Hematopoietic multipotent progenitor cell treated with erythropoietin and hydrocortisone succinate and interleukin-3 and kit ligand, for 4 days (in vitro differentiated cells): ENCODE measurements at regions not wholly inside any gene's neighbourhood (a gene's known extent, or its start where the extent isn't known, plus 50 kb on each side); places are given as distances from the start of the nearest gene placed in this dataset.

Experiments used
- DNase-seq: peaks from one replicate; pipeline ENCODE4 v3.0.0-alpha.2; 2015

DNA sequence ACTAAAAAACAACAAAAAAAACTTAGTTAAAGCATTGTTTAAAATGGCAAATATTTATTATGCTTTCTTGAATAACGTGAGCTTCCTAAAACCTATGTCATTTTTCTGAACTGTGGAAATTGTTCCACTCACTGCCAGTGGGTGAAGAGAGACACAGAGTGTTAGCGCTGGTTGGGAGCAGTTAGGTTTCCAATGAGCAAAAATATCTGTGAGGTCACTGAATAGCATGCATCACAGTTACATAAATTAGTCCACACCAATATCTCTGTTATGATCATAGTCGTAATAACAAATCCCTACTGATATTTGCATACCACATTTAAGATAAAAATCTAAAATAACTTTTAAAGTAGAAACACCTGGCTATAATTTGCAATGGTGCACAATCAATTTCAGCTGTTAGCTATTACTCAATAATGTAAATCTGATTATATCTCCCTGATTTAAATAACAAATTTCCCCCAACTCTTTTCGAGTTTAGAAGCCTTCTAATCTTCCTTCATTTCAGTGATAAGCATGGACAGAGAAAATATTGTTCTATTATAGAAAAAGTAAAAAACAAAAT, 1094.0 kb upstream of the KLHL29 start:
- no peak for DNase-seq

DNA sequence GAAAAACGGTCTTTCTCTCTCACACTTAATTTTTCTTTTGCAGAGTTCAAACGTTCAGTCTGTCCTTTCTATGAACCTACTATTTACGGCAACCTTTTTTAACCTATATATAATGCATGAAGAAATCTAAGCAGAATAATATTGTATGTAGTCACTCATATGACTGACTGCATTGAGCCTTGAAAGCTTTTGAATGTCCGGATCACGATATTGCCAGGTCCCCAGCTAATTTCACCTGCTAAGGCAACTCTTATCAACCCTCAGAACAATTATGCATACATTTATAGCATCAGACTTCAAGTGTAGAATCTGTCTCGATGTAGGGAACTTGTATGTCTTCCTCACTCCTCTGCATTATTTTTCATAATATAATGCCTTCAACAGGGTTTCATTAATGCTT, 1083.8 kb upstream of the KLHL29 start:
- no peak for DNase-seq

DNA sequence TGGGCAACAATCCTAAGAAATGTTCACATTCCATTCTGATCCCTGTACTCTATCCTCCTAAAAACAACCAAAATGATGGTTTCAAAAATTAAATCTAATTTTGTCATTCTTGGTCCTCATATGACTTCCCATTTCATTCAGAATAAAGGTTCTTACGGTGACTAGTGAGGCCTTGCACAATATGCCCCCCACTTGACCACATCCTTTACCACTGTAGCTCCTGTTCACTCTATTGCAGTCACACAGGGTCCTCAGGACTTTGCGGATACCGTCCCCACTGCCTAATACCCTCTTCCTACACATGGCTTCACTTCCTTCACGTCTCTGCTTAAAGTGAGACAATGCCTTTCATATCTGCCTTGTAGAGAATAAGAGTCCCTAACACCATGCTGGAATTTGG, 1058.7 kb upstream of the KLHL29 start:
- no peak for DNase-seq

DNA sequence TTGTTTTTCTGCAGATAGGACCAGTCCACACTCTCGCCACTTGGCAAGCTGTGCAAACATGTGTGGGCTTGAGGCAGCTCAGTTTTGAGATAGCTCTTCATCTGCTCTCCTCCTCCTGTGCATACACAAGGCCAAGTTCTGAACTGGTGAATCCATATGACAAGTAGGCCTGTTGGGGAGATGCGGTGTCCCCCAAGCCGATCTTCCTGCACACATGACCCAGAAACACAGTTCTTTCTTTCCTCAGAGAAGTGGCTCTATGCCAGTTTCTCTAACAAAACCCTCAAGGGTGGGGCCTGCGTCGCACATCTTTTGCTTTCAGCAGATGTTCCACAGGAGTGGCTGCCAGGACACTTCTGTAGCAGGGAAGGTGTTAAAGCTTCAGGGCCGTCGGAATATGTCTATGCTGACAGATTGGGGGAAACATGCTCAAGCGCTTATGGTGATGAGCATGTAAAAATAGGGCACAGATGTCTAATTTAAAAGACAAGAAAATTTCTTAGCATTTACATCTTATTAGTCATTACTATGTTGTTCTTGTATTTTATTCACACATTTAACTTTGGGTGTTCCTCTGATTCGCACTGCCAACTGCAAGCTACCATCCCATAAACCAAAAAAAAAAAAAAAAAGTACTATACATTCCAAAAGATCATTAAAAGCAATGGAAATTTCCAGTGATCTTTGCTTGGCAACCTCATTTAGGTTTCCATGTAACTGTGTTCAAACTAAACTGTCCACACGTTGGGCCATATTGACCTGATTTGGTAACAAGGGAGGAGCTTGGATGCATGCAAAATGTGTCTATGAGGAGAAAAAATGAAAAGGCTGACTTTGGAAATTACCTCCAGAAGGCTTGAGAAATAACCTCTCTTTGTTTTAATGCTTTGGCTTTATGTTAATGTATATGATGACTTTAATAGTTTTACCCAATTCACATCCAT, 1055.5 kb upstream of the KLHL29 start:
- DNase-seq = no peak

DNA sequence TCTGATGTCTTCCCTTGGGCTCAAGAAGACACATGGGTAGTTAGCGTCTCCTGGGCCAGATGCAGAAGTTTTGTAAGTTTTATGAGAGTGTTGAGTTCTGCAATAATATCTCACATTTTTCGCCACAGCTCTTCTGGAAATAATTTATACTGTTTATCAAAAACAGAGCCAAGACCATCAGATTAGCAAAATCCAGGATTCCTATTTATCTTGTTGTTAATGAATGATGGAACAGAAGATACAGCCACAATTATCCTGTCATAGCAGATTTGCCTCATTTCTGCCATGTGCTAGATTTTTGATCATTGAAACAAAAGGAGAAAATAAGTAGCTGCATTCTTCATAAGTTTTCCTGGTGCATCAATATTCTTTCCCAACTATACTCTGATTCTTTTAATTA, 1048.6 kb upstream of the KLHL29 start:
- no peak for DNase-seq

DNA sequence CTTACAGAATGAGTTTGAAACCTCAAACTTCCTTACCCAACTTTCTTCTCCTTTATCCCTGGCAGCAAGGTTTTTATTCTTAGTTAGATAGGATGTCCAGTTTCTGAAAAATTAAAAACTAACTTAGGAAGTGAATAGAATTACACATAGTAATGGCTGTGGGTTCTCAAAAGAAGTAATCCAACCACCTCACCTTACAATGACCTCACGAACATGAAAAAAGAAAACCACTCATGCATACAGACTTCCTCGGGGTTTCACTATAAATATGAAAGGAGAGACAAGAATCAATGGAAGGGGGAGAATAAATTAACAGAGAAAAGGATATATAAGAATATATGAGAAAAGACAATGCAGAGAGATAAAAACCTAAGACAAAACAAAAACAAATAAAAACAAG, 1044.3 kb upstream of the KLHL29 start:
- no peak for DNase-seq

DNA sequence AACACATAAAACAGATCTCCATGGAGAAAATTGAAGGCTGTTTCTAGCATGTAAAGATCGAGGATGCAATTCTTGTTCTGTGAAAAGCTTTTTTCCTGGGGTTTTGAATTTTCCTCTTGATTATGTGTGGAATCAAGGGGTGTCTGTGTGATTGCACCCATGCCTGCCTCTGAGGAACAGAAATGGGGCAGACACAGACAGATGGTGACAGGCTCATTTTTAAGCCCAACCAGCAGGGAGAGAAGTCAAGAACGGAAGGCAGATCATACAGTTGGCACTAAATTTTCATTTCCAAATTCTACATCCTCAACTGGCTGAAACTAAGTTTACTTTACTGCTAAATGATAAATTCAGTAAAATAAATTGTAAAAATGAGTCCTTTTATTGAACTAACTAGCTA, 1037.7 kb upstream of the KLHL29 start:
- no peak for DNase-seq

DNA sequence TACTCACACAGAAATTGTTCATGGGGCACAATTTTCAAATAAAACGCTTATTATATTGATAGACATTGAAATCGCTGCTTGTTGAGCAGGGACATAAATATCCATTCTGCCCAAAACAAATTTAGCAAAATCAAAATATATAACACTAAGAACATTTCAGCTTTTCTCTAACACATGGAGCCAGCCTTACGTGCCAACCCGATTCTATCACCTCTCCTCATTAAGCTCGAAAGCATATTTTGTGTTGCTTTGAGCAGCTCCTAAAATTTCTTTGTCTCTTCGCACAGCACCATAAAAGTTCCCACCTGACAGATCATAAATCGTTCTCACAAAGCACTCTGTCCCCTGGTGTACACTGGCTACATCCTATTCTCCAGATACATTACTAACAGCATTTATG, 1034.4 kb upstream of the KLHL29 start:
- no peak for DNase-seq

DNA sequence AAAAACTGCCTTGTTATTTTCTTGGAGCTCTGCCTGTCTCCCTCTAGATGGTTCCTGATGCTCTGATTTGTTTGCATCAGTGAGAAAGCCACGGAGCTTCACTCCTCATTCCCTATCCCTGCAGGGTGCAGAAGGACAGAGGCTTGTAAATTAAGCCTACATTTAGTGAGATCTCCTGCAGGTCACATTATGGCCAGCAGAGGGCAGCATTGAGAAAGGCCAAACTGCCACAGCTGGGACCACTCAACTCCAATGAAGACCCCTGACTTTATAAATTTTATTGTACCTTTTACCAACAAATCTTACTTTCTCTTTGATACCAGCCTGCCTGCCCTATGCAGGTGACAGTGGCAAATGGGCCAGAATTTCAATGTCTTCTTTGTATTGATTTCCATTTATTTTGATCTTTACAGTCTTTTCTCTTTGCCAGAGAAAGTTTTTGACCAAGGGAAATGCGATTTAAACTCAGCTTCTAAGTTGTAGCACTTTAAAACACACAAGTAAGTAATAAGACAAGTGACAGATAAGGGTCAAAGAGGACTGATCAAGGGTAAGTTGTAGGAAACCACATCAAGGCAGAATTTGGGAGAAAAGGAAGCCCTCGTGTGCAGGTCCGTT, 1029.1 kb upstream of the KLHL29 start:
- peak; percentile 59 for DNase-seq

DNA sequence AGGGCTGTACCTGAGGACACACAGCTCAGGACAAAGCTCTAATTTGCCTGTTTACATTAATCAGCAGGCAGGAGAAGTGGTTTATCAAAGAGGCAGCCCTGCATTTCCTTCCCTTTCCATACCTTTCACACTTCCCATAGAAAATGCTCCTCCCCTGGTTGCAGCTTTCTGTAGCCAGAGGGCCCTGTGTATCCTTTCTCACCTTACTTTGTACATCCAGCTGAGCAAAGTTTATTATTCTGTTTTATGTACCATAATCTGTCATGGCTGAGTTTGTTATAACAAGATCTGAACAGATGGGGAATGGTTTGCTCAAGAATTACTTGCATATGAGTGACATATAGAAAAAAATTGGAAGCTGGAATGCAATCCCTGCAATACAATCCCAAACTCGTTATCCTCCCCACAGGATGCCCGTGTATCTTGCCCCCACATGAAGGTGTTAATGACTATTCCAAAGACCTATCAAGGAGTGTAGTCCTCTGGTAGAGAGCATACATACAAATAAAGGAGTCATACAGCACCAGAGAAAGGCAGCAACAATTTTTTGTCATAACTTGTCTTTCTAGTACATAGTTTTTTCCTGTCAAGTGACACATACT, 1025.8 kb upstream of the KLHL29 start:
- no peak for DNase-seq

DNA sequence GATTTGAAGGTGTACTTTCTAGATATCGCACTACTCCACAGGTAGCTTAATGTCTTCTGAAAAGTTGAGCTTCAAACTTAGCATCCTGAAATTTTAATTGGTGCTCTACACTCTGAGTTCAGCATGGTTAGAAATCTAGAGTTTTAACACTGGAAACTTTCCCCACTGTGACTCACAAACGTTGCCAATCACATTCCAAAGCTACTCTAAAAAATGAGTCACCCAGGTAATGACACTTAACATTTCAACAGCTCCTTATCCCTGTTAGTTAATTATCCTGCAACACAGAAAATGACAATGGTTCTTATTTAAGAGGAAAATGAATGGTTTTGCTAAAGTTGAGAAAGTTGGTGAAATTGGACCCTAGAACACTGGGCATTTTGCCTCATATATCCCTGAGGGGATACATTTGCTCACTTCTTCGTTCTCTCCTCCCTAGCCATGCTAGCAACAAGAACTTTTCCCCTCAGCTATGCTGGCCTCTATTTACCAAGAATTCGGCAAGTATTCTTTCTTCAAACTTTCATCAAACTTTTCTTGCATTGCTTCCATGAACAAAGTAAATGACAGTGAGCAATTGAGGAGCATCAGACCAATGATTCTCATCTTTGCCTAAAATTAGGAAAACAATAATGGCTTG, 1024.1 kb upstream of the KLHL29 start:
- DNase-seq = no peak

DNA sequence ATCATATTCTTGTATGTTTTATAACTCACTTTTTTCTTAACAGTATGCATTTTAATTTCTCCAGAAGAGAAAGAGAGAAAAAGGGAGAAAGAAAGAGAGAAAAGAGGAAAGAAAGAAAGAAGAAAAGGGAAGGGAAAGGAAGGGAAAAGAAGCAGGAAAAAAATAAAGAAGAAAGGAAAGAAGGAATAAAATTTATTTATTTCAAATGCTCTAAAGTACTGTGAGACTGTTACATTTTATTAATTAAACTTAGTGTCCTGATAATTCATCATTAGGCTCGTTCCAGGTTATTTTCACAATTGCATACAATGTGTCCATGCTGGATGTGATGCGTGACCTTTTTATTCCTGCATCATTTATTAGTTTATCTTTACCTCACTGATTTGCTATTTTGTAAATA, 1023.4 kb upstream of the KLHL29 start:
- no peak for DNase-seq

DNA sequence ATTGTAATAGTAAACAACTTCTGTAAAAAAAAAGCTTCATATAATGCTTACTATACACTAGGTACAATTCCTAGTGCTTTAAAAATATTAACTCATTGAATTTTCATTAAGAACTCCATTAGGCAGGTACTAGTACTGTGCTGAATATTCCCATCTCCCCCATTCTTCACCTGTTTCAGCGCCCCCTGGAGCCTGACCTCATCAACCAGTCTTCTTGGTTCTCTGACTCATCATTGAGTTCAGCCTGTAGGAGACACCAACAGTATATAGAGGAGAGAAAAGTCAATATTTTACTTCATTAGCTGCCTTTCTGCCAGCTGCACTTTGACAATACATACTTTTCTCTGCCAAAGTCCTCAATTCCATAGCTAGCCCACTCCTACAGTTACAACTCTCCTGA, 1009.9 kb upstream of the KLHL29 start:
- peak; percentile 1 for DNase-seq

DNA sequence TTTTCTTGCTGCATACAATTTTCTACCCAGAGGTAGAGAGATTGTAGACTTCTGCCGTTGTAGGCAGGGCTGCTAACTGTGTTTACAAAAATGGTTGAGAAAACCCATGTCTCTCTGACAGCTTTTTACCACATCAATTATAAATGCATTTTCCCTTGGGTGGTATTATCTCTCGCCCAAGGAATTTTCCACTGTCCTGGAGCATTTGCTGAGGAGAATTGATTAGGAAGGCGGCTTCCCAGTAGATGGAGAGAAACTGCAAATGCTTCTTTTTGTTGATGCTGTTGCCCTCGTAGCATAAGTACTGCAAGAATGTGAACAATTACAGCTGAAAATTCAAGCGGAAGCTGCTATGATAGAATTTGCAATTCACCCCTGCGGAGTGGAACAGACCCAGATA, 1007.7 kb upstream of the KLHL29 start:
- DNase-seq = no peak

DNA sequence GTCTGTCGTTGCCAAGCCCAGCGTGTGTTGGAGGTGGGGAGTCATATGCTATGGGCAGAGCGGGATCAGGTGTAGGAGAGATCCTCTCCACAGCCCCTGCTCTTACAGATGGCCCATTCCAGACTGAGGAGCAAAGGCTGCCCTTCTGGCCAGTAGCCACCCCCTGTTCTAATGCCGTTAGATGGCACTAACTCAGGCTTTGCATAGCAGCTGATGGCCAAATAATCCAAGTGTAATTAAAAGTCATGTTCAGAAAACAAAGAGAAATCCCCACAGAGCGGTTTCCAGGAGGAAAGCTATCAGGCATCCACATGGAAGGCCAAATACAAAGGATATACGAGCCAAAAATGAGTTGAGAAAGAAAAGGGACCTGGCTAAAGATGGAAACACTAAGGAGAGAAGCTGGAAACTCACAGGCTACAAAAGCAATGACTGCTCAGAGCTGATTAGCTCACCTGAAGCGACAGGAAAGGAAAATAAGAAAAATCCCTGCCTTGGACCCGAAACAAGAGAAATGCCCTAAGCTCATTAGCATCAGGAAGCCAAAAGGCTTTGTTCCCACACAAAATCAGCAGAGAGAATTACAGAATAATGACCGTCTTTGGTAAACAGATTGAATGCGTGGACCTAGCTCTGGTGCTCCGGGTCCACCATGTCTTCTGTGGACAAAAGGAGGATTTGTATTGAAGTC, 1002.4 kb upstream of the KLHL29 start:
- no peak for DNase-seq

DNA sequence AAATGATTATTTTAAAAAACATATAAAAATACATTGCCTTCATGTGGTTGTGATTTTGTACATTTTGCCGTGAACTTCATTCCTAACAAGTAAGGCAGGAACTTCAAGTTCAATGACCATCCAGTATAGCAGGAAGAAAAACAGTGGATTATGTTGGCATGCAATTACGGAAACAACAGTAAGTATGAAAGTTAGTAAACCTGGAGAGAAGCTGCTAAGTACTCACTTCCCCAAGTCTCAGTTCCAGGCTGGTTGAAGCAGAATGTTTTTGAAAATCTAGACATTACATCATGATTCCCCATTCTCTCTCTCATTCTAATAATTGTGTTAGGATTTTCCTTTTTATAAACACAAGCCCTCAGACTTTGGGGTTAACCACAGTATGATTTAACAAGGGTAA, 987.1 kb upstream of the KLHL29 start:
- DNase-seq = no peak

DNA sequence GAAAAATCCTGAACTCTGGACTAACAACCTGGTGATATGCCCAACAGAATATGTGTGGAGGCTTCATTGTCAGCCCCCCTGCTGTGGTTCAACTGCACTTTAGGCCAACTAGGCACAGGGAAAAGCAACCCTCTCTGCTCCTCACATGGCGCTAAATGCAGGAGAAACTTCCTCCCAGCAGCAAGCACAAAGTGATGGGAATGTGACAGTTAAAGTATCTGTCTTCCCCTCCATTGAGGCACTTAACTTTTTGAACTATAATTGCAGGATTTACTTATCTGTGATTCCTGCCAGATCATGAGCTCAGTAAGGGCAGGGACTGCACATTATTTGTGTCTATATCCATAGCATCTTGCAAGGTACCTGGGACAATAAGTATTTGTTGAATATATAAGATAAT, 981.2 kb upstream of the KLHL29 start:
- DNase-seq = no peak

DNA sequence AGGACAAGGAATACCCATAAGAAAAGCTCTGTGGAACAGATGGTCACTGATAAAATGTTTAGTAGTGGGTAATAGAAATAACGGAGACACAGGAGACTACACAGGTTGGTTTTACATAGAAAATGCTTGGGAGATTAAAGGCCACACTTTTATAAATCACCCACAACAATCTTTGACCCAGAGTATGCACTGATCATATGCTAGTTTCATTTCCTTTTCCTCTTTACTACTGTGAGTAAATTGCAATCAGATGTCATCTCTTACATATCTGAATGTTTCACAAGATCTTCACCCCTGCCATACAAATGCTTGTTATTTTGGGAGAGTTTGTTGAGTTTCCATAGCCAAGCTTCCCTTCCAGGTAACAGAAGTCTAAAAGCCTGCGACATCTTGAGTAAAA, 978.4 kb upstream of the KLHL29 start:
- DNase-seq = no peak

DNA sequence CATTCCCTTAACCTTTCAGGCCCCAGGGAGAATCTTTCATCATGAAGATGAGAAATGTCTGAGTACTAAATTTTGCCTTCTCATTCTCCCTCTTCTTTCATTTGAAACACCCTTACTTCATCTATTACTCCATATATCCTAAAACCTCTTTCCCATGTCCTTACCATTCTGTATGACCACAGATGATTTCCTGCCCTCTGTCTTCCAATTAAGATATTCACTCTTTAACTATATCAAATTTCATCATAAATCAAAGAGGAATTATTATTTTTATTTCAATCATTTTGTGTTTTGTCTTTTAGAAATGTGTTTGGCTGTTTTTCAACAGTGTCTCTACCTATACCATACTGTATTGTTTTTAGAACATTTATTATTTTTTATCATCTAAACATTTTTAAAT, 964.9 kb upstream of the KLHL29 start:
- no peak for DNase-seq

DNA sequence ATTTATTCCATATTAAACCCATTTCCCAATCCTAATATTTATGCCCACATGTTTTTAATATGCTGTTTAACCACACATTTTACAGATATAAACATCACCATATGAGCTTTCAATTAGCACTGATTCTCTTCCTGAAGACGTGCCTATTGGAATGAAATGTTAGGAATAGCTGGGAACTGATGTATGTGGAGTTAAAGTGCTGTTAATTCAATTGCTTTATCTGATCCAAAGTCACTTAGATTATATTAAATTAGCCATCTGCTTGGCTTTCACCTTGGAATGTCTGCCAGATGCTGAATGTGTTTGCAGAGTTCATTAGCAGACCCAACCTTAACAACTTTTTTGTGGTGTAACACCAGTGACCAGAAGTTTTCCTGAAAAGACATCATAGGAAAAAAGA, 942.9 kb upstream of the KLHL29 start:
- no peak for DNase-seq

DNA sequence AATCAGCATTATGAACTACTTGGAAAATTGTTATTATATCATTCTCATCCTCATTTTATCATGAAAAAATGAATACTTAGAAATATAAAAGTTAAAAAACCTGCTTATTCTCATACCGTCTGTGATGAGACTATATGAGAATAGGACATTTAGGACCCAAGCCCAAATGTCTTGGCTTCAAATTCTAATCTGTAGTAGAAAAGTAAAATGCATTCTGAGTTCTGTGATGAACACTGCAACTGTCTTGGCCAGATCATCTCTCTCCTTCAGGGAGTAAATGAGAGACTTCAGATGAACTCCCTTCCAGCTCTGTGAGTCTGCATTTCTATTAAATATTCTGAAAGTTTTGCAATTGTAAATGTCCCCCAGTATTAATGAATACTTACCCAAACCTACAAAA, 940.7 kb upstream of the KLHL29 start:
- DNase-seq = no peak

DNA sequence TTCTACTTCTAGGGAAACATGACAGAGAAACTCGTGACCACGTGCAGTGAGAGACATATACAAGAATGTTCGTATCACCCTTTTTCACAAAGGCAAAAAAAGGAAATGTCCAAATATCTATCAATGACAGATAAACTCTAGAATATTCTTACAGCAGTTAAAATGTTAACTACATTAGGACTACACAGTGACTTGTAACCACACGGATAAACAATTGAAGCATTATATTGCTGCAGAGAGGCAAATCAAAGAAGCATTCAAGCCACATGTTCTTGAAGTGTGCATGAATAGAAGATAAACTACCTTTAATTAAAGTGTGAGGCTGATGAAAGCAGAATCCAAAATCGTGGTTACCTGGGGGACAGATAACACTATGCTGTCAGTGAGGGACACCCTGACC, 935.3 kb upstream of the KLHL29 start:
- DNase-seq = no peak

DNA sequence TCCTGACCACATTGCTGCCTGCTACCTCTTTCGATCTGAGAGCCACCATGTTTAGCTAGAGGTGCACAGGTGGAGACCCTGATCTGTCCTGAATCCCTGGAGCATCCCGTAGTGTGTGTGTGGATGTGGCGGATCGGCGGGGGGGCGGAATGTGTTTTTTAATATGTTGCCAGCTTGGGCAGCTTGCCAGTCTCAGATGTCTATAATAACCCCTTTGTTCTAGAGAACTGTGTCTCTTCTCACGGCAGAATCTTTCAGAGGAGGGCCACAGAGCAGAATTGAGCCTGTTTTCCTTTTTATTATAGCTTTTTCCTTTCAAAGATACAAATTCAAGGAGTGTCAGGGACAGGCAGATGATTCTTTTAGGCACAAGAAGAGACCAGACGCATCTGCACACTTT, 934.1 kb upstream of the KLHL29 start:
- DNase-seq = no peak
